GM21717 (cell line): ENCODE measurements at regions not wholly inside any gene's neighbourhood (a gene's known extent, or its start where the extent isn't known, plus 50 kb on each side); places are given as distances from the start of the nearest gene placed in this dataset.

Experiments
- ATAC-seq: cut with Tn5 transposase; IDR thresholded peaks from one replicate; pipeline ENCODE4 v1.9.1; 2021; ENCODE audit warnings: mild to moderate bottlenecking, moderate library complexity; ENCODE audit not compliant: unreplicated experiment

GRCh38 chr1:188891958-188892357 is 1585.7 kb downstream of the BRINP3 start:
- ATAC-seq, result no peak

GRCh38 chr1:188895611-188896010 is 1582.1 kb downstream of the BRINP3 start:
- no peak for ATAC-seq

- no peak for ATAC-seq
Observed at GRCh38 chr1:188903241-188903640, 1574.4 kb downstream of the BRINP3 start.

GRCh38 chr1:188904201-188904600 is 1573.5 kb downstream of the BRINP3 start:
- ATAC-seq, result no peak

GRCh38 chr1:188906921-188907641 is 1570.6 kb downstream of the BRINP3 start:
- no peak for ATAC-seq

- no peak for ATAC-seq
Observed at GRCh38 chr1:188930382-188930781, 1547.3 kb downstream of the BRINP3 start.

- ATAC-seq, result no peak
Observed at GRCh38 chr1:188931506-188931905, 1546.2 kb downstream of the BRINP3 start.

GRCh38 chr1:188937965-188938551 is 1539.6 kb downstream of the BRINP3 start:
- ATAC-seq, result no peak

GRCh38 chr1:188941986-188942385 is 1535.7 kb downstream of the BRINP3 start:
- ATAC-seq, result no peak

- no peak for ATAC-seq
Observed at GRCh38 chr1:188949701-188950100, 1528.0 kb downstream of the BRINP3 start.

GRCh38 chr1:188958461-188959115 is 1519.1 kb downstream of the BRINP3 start:
- ATAC-seq, result no peak

- no peak for ATAC-seq
Observed at GRCh38 chr1:188986745-188987417, 1490.8 kb downstream of the BRINP3 start.

- no peak for ATAC-seq
Observed at GRCh38 chr1:188988589-188988988, 1489.1 kb downstream of the BRINP3 start.

GRCh38 chr1:188991221-188991930 is 1486.3 kb downstream of the BRINP3 start:
- ATAC-seq, result no peak

GRCh38 chr1:189007824-189008223 is 1469.8 kb downstream of the BRINP3 start:
- no peak for ATAC-seq

- no peak for ATAC-seq
Observed at GRCh38 chr1:189021577-189021976, 1456.1 kb downstream of the BRINP3 start.

- no peak for ATAC-seq
Observed at GRCh38 chr1:189022015-189022414, 1455.6 kb downstream of the BRINP3 start.

GRCh38 chr1:189027512-189027911 is 1450.2 kb downstream of the BRINP3 start:
- ATAC-seq, result no peak

GRCh38 chr1:189033169-189033568 is 1444.5 kb downstream of the BRINP3 start:
- ATAC-seq, result no peak

- ATAC-seq, result no peak
Observed at GRCh38 chr1:189036628-189037027, 1441.0 kb downstream of the BRINP3 start.

- ATAC-seq, result no peak
Observed at GRCh38 chr1:189046127-189046526, 1431.5 kb downstream of the BRINP3 start.
